CD4-positive, alpha-beta T cell treated with Interleukin-6 at 100 ng/mL for 8 hours (primary cell): ENCODE measurements at regions not wholly inside any gene's neighbourhood (a gene's known extent, or its start where the extent isn't known, plus 50 kb on each side); places are given as distances from the start of the nearest gene placed in this dataset.

Experiments used
- DNase-seq: peaks from one replicate; pipeline ENCODE4 v3.0.0-alpha.2; 2020; ENCODE audit warnings: mixed read lengths, low spot score

- DNase-seq: no peak
Measured at GRCh38 chrX:39853417-39854030, 244.2 kb downstream of the BCOR start.

GRCh38 chrX:39854772-39855747, 242.7 kb downstream of the BCOR start:
- peak; percentile 87 for DNase-seq

GRCh38 chrX:39855748-39856129, 242.0 kb downstream of the BCOR start:
- DNase-seq: peak; percentile 82

- no peak for DNase-seq
Measured at GRCh38 chrX:39856472-39857121, 241.2 kb downstream of the BCOR start.

- no peak for DNase-seq
Measured at GRCh38 chrX:39857780-39858179, 240.0 kb downstream of the BCOR start.

GRCh38 chrX:39859991-39860861, 237.5 kb downstream of the BCOR start:
- DNase-seq: peak; percentile 69

GRCh38 chrX:39862963-39863362, 234.8 kb downstream of the BCOR start:
- no peak for DNase-seq

GRCh38 chrX:39866229-39866628, 231.5 kb downstream of the BCOR start:
- no peak for DNase-seq

GRCh38 chrX:39869846-39870601, 227.7 kb downstream of the BCOR start:
- peak; percentile 78 for DNase-seq

GRCh38 chrX:39871648-39872047, 226.1 kb downstream of the BCOR start:
- DNase-seq: no peak

- no peak for DNase-seq
Measured at GRCh38 chrX:39873117-39873516, 224.6 kb downstream of the BCOR start.

GRCh38 chrX:39874202-39874816, 223.4 kb downstream of the BCOR start:
- peak; percentile 19 for DNase-seq

GRCh38 chrX:39875834-39876628, 221.7 kb downstream of the BCOR start:
- no peak for DNase-seq

- DNase-seq: no peak
Measured at GRCh38 chrX:39877905-39878304, 219.9 kb downstream of the BCOR start.

GRCh38 chrX:39883666-39884065, 214.1 kb downstream of the BCOR start:
- peak; percentile 11 for DNase-seq

- DNase-seq: no peak
Measured at GRCh38 chrX:39886282-39886681, 211.5 kb downstream of the BCOR start.

- no peak for DNase-seq
Measured at GRCh38 chrX:39888730-39889129, 209.0 kb downstream of the BCOR start.

GRCh38 chrX:39889704-39890103, 208.1 kb downstream of the BCOR start:
- DNase-seq: no peak

- DNase-seq: no peak
Measured at GRCh38 chrX:39890807-39891206, 207.0 kb downstream of the BCOR start.

- peak; percentile 21 for DNase-seq
Measured at GRCh38 chrX:39891781-39892180, 206.0 kb downstream of the BCOR start.
